OCI-LY1 (cell line): ENCODE measurements at regions not wholly inside any gene's neighbourhood (a gene's known extent, or its start where the extent isn't known, plus 50 kb on each side); places are given as distances from the start of the nearest gene placed in this dataset.

Experiments
- H2AFZ ChIP-seq: fragments of 200-600 bp; sonication (generic), shearing (Covaris generic); 2 replicates; pipeline ENCODE4 v1.6.0; 2014; ENCODE audit warnings: antibody characterized with exemption, mild to moderate bottlenecking, low read length
- H3F3A ChIP-seq: fragments of 200-600 bp; sonication (generic), shearing (Covaris generic); 2 replicates; pipeline ENCODE4 v1.6.0; 2014; ENCODE audit warnings: mild to moderate bottlenecking, antibody characterized with exemption, low read length, moderate library complexity; ENCODE audit not compliant: insufficient read depth
- H3K27ac ChIP-seq: fragments of 200-600 bp; sonication (generic); 2 replicates; pipeline ENCODE4 v1.5.1; 2014; ENCODE audit warnings: low read length, mixed run types, mild to moderate bottlenecking, low read depth; ENCODE audit not compliant: poor library complexity, severe bottlenecking
- H3K27me3 ChIP-seq: fragments of 200-600 bp; sonication (generic); 2 replicates; pipeline ENCODE4 v1.6.0; 2014; ENCODE audit warnings: antibody characterized with exemption, mild to moderate bottlenecking, low read length, moderate library complexity; ENCODE audit not compliant: insufficient read depth
- H3K36me3 ChIP-seq: fragments of 200-600 bp; sonication (generic); 2 replicates; pipeline ENCODE4 v1.6.1; 2014; ENCODE audit warnings: mild to moderate bottlenecking, antibody characterized with exemption, low read length, moderate library complexity, mixed read lengths; ENCODE audit not compliant: insufficient read depth
- H3K4me1 ChIP-seq: fragments of 200-600 bp; sonication (generic); 2 replicates; pipeline ENCODE4 v1.5.1; 2014; ENCODE audit warnings: mild to moderate bottlenecking, low read length, moderate library complexity; ENCODE audit not compliant: insufficient read depth, severe bottlenecking
- H3K4me2 ChIP-seq: fragments of 200-600 bp; sonication (generic), shearing (Covaris generic); 2 replicates; pipeline ENCODE4 v1.6.1; 2014; ENCODE audit warnings: low read length
- H3K4me3 ChIP-seq: fragments of 200-600 bp; sonication (generic); 2 replicates; pipeline ENCODE4 v1.5.1; 2014; ENCODE audit warnings: low read length, low read depth, mild to moderate bottlenecking, mixed read lengths; ENCODE audit not compliant: poor library complexity, severe bottlenecking
- H3K79me2 ChIP-seq: fragments of 200-600 bp; shearing (Covaris generic); 2 replicates; pipeline ENCODE4 v1.6.1; 2016; ENCODE audit warnings: mixed run types, low read length, mixed read lengths; ENCODE audit not compliant: insufficient read depth
- H3K9ac ChIP-seq: fragments of 200-600 bp; sonication (generic), shearing (Covaris generic); 2 replicates; pipeline ENCODE4 v1.6.1; 2014; ENCODE audit warnings: mild to moderate bottlenecking, low read length, mixed read lengths
- H3K9me2 ChIP-seq: fragments of 200-600 bp; sonication (generic), shearing (Covaris generic); 2 replicates; pipeline ENCODE4 v1.6.1; 2014; ENCODE audit warnings: low read depth, mild to moderate bottlenecking, low read length, mixed read lengths
- H3K9me3 ChIP-seq: fragments of 200-600 bp; shearing (Covaris generic); 2 replicates; pipeline ENCODE4 v1.6.1; 2014; ENCODE audit warnings: low read length, mixed read lengths
- H4K20me1 ChIP-seq: fragments of 200-600 bp; sonication (generic), shearing (Covaris generic); 2 replicates; pipeline ENCODE4 v1.6.0; 2016; ENCODE audit warnings: mild to moderate bottlenecking, low read length; ENCODE audit not compliant: insufficient read depth
- EZH2 ChIP-seq: fragments of 200-600 bp; sonication (generic), shearing (Covaris generic); IDR thresholded peaks from 2 replicates; pipeline ENCODE4 v1.8.0; 2017; ENCODE audit warnings: borderline replicate concordance, mixed run types, mild to moderate bottlenecking, antibody characterized with exemption, low read length, moderate library complexity, mixed read lengths
- TF ChIP-seq, protein P1 (sequence below): fragments of 200-600 bp; sonication (generic), shearing (Covaris generic); IDR thresholded peaks from 2 replicates; pipeline ENCODE4 v1.5.1; 2017; ENCODE audit warnings: mild to moderate bottlenecking, antibody characterized with exemption, low read length, moderate library complexity, mixed read lengths

DNA sequence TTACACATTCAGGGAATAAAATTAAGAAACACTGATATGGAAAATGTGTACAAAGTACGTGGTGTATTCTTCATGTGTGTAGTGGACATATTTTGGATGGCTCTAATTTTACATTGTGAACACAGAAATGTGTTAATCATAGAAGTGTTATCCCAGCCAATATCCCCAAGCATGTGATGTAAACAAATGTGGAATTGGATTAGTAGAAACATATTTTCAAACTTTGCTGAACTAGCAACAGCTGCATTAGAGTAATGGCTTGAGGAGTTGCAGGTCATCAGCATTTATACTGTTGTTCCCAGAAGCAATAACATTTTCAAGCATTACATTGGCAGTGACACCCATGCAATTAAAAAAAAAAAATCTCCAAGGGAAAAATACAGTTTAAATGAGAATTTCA is 600.6 kb downstream of the SLITRK1 start:
- Histone ChIP-seq H3K27ac (no peak overlapping the region), H3K9ac (no peak overlapping the region), H4K20me1 (no peaks in the 10 kb centered on the region), H3K27me3 (no peaks in the 10 kb centered on the region), H3K4me2 (no peak overlapping the region), H3K4me3 (no peak overlapping the region), H3K36me3 (no peaks in the 10 kb centered on the region), H3K9me3 (no peaks in the 10 kb centered on the region), H3K9me2 (no peaks in the 10 kb centered on the region), H2AFZ (no peak overlapping the region), H3F3A (no peaks in the 10 kb centered on the region), H3K4me1 (no peaks in the 10 kb centered on the region), H3K79me2 (no peaks in the 10 kb centered on the region)
- no peak for TF ChIP-seq EZH2
- TF ChIP-seq, protein P1, sequence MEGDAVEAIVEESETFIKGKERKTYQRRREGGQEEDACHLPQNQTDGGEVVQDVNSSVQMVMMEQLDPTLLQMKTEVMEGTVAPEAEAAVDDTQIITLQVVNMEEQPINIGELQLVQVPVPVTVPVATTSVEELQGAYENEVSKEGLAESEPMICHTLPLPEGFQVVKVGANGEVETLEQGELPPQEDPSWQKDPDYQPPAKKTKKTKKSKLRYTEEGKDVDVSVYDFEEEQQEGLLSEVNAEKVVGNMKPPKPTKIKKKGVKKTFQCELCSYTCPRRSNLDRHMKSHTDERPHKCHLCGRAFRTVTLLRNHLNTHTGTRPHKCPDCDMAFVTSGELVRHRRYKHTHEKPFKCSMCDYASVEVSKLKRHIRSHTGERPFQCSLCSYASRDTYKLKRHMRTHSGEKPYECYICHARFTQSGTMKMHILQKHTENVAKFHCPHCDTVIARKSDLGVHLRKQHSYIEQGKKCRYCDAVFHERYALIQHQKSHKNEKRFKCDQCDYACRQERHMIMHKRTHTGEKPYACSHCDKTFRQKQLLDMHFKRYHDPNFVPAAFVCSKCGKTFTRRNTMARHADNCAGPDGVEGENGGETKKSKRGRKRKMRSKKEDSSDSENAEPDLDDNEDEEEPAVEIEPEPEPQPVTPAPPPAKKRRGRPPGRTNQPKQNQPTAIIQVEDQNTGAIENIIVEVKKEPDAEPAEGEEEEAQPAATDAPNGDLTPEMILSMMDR: no peak

DNA sequence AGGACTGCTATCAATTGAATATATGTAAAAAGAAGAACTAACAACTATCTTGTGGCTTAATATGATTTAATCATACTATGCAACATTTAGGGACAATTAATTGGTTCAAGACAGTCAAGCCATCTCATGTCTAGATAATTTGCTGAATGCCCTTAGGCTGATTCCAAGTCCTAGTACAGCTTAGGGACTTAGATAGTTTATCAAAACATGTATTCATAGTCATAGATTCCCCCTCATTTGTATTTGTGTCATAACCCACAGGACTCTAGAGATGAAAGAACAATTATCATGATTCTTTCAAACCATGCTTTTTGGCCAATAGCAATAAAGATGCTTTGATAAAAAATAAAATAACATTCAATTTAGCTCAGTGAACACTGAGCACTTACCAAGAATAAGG is 607.6 kb downstream of the SLITRK1 start:
- no peaks in the 10 kb centered on the region for H3F3A ChIP-seq
- TF ChIP-seq, protein P1: no peak
- TF ChIP-seq EZH2: no peak
- H3K79me2 ChIP-seq: no peaks in the 10 kb centered on the region
- H3K27ac ChIP-seq: no peak overlapping the region
- H3K9me2 ChIP-seq: no peaks in the 10 kb centered on the region
- no peak overlapping the region for H3K4me2 ChIP-seq
- no peaks in the 10 kb centered on the region for H4K20me1 ChIP-seq
- no peak overlapping the region for H2AFZ ChIP-seq
- no peaks in the 10 kb centered on the region for H3K9me3 ChIP-seq
- no peak overlapping the region for H3K9ac ChIP-seq
- no peaks in the 10 kb centered on the region for H3K4me1 ChIP-seq
- no peaks in the 10 kb centered on the region for H3K27me3 ChIP-seq
- H3K4me3 ChIP-seq: no peak overlapping the region
- H3K36me3 ChIP-seq: no peaks in the 10 kb centered on the region

DNA sequence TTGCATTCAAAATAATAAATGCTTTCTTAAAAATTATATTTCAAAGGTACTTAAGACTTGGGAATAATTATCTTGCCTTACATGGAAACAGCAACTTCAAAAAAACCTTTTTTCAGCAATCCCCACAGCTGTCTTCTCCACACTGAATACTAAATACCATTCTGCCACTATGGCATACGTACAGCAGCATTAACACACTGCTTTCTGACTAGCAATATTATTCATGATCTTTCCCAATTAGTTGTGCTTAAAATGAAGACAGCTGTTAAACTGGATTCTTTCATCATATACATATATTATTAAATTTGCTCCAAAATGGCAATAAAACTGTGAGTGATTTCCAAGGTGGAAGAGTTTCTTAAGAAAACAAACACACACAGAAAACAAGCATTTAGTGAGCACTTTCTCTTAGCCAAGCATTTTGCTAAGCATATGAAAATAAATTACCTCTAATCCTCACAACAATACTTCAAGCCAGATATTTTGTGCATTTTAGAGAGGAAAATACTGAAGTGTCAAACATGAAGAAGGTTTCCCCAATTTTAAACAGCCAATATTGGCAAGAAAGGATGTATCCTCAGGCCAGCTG is 609.5 kb downstream of the SLITRK1 start:
- Histone ChIP-seq H4K20me1 (no peaks in the 10 kb centered on the region), H3K27ac (no peak overlapping the region), H3K4me3 (no peak overlapping the region), H2AFZ (no peak overlapping the region), H3K36me3 (no peaks in the 10 kb centered on the region), H3K9ac (no peak overlapping the region), H3K79me2 (no peaks in the 10 kb centered on the region), H3K27me3 (no peaks in the 10 kb centered on the region), H3K4me2 (no peak overlapping the region), H3K9me3 (no peaks in the 10 kb centered on the region), H3K9me2 (no peaks in the 10 kb centered on the region), H3F3A (no peaks in the 10 kb centered on the region), H3K4me1 (no peaks in the 10 kb centered on the region)
- no peak for TF ChIP-seq EZH2
- TF ChIP-seq, protein P1: no peak
